ENCODE measurements at regions not wholly inside any gene's neighbourhood (a gene's known extent, or its start where the extent isn't known, plus 50 kb on each side); places are given as distances from the start of the nearest gene placed in this dataset.

DNA sequence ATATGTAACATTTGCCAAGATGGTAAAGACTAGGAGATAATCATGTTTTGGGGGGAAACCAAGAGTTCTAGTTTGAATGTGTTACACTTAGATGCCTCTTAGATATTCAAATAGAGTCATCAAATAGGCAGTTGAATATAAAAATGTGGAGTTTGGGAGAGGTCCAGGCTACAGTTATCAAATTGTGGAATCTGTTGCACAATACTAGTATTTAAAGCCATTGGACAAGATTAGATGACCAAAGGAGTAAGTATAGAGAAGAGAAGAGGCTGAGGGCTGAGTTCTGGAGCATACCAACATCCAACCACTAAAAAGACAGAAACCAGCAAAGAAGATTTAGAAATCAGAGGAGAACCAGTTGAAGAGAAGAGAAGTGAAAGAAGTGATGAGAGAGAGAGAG, 72.7 kb downstream of the NAA11 start:
- no peaks in the 10 kb centered on the region for H3K9me2 ChIP-seq (replicated peaks; ENCODE audit: low read length)
- no peaks in the 10 kb centered on the region for H4K20me1 ChIP-seq (ENCODE audit: low read length)
- H3F3A ChIP-seq (ENCODE audit: low read length, unreplicated experiment), result no peaks in the 10 kb centered on the region
- CTCF ChIA-PET, result no interaction called here
- H3K4me3 ChIP-seq (ENCODE audit: low read length), result no peak overlapping the region
- H3K4me1 ChIP-seq (ENCODE audit: insufficient read depth, low read length), result no peaks in the 10 kb centered on the region
- no peaks in the 10 kb centered on the region for H3K36me3 ChIP-seq (ENCODE audit: low read depth, low read length)
- H3K79me2 ChIP-seq (ENCODE audit: low read length), result no peaks in the 10 kb centered on the region
- no peak for TF ChIP-seq CTCF (conservative IDR thresholded peaks at IDR 0.05; ENCODE audit: low read depth, low read length)
- TF ChIP-seq EZH2 (IDR thresholded peaks at IDR 0.05; ENCODE audit: low read length, unreplicated experiment), result no peak
- TF ChIP-seq EZH2phosphoT487 (IDR thresholded peaks at IDR 0.05; ENCODE audit: borderline replicate concordance, low read length), result no peak
- intact Hi-C loops (cut with micrococcal nuclease), result no loop called here
- BruUV-seq (replicated peaks), result no TSS peak
- no peak overlapping the region for H3K9ac ChIP-seq (ENCODE audit: low read length)
- ATAC-seq (no peak), DNase-seq (no peak)
- H3K9me3 ChIP-seq (ENCODE audit: low read length), result no peaks in the 10 kb centered on the region
- no peaks in the 10 kb centered on the region for H3K27me3 ChIP-seq (ENCODE audit: low read length)
- POLR2A ChIA-PET (ENCODE audit: unreplicated experiment), result no interaction called here
- no peak overlapping the region for H3K4me2 ChIP-seq (ENCODE audit: low read length)
- H3K27ac ChIP-seq (ENCODE audit: low read length), result no peak overlapping the region
- H2AFZ ChIP-seq (ENCODE audit: low read length), result no peak overlapping the region

GRCh38 chr4:79250887-79251286, 75.0 kb downstream of the NAA11 start:
- no peak overlapping the region for H3K4me2 ChIP-seq (ENCODE audit: low read length)
- H4K20me1 ChIP-seq (ENCODE audit: low read length), result no peaks in the 10 kb centered on the region
- DNase-seq (no peak), ATAC-seq (no peak)
- no peaks in the 10 kb centered on the region for H3K9me3 ChIP-seq (ENCODE audit: low read length)
- no TSS peak for BruUV-seq (replicated peaks)
- no peaks in the 10 kb centered on the region for H3K79me2 ChIP-seq (ENCODE audit: low read length)
- H3K4me3 ChIP-seq (ENCODE audit: low read length), result no peak overlapping the region
- no peaks in the 10 kb centered on the region for H3K9me2 ChIP-seq (replicated peaks; ENCODE audit: low read length)
- H3K4me1 ChIP-seq (ENCODE audit: insufficient read depth, low read length), result no peaks in the 10 kb centered on the region
- H3F3A ChIP-seq (ENCODE audit: low read length, unreplicated experiment), result no peaks in the 10 kb centered on the region
- intact Hi-C loops (cut with micrococcal nuclease), result no loop called here
- no peak for TF ChIP-seq EZH2phosphoT487 (IDR thresholded peaks at IDR 0.05; ENCODE audit: borderline replicate concordance, low read length)
- TF ChIP-seq EZH2 (IDR thresholded peaks at IDR 0.05; ENCODE audit: low read length, unreplicated experiment), result no peak
- no peak for TF ChIP-seq CTCF (conservative IDR thresholded peaks at IDR 0.05; ENCODE audit: low read depth, low read length)
- no peak overlapping the region for H3K9ac ChIP-seq (ENCODE audit: low read length)
- no peak overlapping the region for H3K27ac ChIP-seq (ENCODE audit: low read length)
- ChIA-PET POLR2A (ENCODE audit: unreplicated experiment) (no interaction called here), CTCF (no interaction called here)
- no peaks in the 10 kb centered on the region for H3K36me3 ChIP-seq (ENCODE audit: low read depth, low read length)
- H2AFZ ChIP-seq (ENCODE audit: low read length), result no peak overlapping the region
- H3K27me3 ChIP-seq (ENCODE audit: low read length), result no peaks in the 10 kb centered on the region

DNA sequence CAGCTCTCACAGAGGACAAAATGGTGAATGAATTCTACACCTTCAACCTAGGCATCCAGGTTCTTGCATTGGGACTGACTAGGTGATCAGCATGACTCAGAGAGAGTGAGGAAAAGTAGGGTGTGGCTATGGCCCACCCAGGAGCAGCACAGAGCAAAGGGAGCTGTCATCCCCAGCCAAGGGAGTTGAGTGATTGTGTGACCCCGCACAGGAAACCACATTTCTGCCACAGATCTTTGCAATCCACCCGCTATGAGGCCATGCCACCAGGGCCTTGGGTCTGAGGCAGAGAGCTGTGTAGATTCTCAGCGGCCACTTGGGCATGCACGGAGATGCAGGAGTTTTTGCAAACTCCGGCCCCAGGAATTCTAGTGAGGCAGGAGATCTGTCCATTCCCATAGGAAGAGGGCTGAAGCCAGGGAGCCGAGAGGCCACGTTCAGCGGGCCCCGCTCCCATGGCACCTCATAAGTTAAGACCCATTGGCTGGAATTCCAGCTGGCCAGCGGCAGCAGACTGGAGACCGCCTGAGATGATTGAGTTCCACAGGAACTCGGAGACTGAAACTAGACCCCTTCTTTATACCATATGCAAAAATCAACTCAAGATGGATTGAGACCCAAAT, 75.9 kb downstream of the NAA11 start:
- POLR2A ChIA-PET (ENCODE audit: unreplicated experiment), result no interaction called here
- TF ChIP-seq CTCF (conservative IDR thresholded peaks at IDR 0.05; ENCODE audit: low read depth, low read length) (no peak), EZH2 (IDR thresholded peaks at IDR 0.05; ENCODE audit: low read length, unreplicated experiment) (no peak), EZH2phosphoT487 (IDR thresholded peaks at IDR 0.05; ENCODE audit: borderline replicate concordance, low read length) (no peak)
- ATAC-seq, result no peak
- BruUV-seq (replicated peaks), result no TSS peak
- Histone ChIP-seq H3K79me2 (ENCODE audit: low read length) (no peaks in the 10 kb centered on the region), H3K36me3 (ENCODE audit: low read depth, low read length) (no peaks in the 10 kb centered on the region), H3K4me1 (ENCODE audit: insufficient read depth, low read length) (no peaks in the 10 kb centered on the region), H3K27me3 (ENCODE audit: low read length) (no peaks in the 10 kb centered on the region), H4K20me1 (ENCODE audit: low read length) (no peaks in the 10 kb centered on the region), H3K4me3 (ENCODE audit: low read length) (no peak overlapping the region), H3K9me2 (replicated peaks; ENCODE audit: low read length) (no peaks in the 10 kb centered on the region), H3K27ac (ENCODE audit: low read length) (no peak overlapping the region), H3F3A (ENCODE audit: low read length, unreplicated experiment) (no peaks in the 10 kb centered on the region), H2AFZ (ENCODE audit: low read length) (no peak overlapping the region), H3K9ac (ENCODE audit: low read length) (no peak overlapping the region), H3K9me3 (ENCODE audit: low read length) (no peaks in the 10 kb centered on the region), H3K4me2 (ENCODE audit: low read length) (no peak overlapping the region)
- CTCF ChIA-PET, result no interaction called here
- intact Hi-C loops (cut with micrococcal nuclease), result no loop called here
- DNase-seq, result no peak

Measured in PC-3 (cell line).